HG02678 (cell line): ENCODE measurements at regions not wholly inside any gene's neighbourhood (a gene's known extent, or its start where the extent isn't known, plus 50 kb on each side); places are given as distances from the start of the nearest gene placed in this dataset.
"Not testable (repeated sequence)": the region's sequence is repeated elsewhere in the genome, so short reads cannot be mapped to it uniquely, and the experiment has no call there.

Source experiments
- ATAC-seq: cut with Tn5 transposase; IDR thresholded peaks from one replicate; pipeline ENCODE4 v1.9.1; 2021; ENCODE audit warnings: mild to moderate bottlenecking, moderate library complexity; ENCODE audit not compliant: unreplicated experiment

DNA sequence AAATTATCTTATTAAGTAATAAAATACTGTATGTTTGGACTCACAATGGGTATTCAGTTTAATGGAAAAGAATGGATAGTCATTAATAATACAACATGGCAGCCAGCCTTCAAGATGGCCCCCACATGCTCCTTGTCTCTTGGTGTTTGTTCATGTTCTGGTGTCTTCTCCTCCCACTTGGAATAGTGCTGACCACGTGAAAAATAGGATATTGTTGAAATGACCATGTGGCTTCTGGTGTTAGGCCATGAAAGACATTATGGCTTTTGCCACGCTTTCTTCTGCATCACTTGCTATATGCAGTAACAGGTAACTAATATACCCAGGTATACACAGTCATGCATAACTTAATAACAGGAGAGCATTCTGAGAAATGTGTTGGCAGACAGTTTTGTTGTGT, 341.0 kb downstream of the KCNJ2 start:
- ATAC-seq, result no peak

DNA sequence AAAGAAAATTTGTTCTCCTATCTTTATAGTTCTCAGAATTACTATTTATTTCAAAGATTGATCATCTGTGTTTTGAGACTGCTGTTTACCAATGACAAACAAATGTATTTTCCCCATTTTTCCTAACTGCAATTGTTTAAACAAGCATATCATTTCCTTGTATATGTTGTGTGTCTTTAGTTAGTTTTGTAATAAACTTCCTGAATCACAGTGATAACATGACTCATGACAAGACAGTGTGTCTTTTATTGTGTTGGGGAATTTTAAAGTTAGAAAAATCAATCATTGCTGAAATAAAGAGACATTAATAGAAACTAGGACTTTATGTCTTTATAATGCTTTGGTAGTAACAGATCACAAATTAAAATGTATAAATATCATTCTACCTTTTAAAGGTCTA, 348.5 kb downstream of the KCNJ2 start:
- no peak for ATAC-seq

DNA sequence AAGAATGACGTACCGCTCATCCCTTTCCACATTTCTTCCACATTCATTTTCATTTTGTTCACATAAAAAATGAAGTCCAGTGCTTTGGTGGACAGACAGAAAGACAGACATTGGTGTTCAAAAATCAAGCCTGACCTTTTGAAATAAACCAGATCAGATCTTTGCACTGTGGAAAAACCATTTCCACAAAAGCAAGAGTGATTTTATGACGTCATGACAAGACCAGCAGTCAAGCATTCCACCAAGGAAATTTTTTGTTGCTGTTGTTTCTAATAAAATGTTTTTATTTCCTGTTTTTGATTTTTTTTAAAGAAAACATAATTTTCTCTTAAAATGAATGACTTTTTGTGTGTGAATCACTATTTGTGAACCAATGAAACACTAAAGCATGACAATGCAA, 350.0 kb downstream of the KCNJ2 start:
- no peak for ATAC-seq

DNA sequence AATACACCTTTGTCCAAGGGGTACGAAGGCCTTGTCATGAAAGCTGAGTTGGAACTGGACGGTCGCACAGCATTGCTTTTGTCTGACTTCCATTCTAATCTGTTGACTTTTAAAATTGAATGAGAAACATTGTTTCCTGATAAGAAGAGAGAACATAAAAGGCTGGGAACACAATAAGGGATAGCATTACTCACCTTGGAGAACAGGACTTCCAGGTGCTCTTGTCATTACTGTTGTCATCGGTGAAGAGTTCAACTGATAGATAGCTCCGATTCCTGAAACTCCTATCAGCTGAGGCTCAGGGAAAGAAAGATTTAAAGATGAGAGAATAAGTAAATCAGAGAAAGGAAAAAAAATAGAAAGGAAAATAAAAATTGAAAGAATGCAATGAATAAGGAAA, 351.1 kb downstream of the KCNJ2 start:
- no peak for ATAC-seq

DNA sequence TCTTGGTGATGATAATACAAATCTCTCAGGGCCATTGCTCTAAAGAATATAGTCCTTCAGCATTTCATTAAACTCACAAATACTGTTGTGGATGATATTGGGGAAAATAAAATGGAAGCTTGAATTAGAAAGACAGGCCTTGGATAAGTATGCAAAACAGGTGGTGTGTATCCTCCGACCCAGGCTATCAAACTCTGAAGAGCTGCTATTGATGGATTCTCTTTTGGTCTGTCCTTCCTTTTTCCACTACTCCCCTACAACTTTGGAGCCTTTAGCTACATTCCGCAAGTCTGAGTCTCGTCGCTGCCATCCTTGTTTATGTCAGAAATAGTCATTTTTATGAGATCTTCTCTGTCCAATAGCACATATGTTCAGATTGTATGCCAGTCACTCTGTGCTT, 351.6 kb downstream of the KCNJ2 start:
- no peak for ATAC-seq

DNA sequence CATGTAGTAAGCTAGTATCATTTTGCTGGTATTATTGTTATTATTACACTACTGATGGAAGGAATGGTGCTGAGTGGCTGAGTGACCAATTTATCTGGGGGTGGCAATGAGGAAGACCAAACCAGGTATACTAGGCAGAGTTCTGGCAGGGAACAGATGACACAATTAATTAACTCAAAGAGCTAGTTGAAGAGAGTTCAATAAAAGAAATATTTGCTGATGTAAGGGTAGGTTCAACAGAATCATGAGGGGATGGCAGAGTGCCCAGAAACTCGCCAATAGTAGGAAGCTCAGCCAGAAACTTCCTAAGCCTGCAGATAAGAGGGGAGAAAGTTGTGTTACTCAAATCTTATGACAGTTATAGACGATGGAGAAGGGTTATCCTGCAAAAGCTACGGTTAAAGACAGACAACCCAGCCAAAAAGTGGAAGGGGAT, 352.5 kb downstream of the KCNJ2 start:
- no peak for ATAC-seq

DNA sequence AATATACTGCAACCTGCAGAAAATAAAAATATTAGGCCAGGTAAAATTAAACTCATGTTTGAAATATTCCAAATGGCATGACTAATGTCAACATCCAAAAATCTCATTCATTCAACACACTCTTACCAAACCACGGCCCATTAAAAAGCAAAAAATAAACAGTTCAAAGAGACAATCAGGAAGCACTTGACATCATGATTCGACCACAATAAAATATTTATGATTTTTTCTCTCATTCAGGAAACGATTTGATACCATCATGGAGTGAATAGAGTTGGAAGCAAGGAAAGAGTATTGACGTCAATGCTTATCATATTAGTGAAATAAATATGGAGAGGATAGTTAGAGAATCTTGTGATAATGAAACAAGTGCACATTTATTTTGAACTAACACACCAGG, 354.1 kb downstream of the KCNJ2 start:
- no peak for ATAC-seq

DNA sequence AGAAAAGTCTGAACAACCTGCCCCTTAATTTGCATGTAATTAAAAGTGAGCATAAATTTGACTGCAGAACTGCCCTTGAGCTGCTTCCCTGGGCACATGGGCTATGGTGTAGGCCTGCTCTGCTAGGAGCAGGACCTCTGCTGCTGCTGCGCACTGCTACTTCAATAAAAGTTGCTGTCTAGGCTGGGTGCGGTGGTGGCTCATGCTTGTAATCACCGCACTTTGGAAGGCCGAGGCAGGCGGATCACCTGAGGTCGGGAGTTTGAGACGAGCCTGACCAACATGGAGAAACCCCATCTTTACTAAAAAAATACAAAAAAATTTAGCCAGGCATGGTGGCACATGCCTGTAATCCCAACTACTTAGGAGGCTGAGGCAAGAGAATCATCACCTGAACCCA, 355.7 kb downstream of the KCNJ2 start:
- not testable (repeated sequence) for ATAC-seq

DNA sequence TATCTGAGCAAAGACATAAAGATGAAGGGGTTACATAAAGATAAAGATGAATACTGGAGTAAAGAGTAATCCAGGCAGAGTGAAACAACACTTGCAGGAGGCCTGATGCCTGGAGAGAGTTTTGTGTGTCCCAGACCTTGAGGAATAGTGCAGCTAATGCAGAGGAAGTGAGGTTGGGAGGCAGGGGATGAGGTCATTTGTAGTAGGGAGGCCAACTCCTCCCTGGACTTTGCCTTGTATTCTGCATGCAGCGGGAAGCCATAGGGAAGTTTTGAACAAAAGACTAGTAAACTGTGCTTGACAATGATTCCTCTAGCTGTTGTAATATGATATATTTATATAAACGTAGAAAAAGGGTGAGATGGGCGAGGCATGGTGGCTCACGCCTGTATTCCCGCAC, 356.6 kb downstream of the KCNJ2 start:
- ATAC-seq, result no peak

DNA sequence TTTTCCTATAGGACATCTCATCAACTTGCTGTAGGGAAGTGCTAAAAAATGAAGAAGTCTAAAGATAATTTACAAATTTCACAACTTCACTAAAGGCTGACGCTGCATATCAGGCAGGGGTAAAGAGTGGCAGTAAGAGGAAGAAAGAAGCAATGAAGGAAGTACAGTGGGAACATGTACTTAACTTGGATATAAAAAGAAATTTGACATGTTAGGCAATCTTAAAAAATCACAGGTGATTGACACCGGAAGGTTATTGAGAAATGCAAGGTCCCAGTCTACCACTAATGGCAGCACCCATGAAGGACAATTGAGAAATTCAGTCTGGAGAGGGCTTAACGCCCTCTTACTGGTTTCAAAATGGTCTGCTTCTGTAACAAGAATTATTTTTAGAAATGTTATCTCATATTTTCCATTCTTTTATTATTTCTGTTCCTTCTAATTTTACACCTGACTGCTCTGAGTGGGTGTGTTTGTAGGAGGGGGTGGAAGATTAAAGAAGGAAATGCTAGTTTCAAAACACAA, 358.1 kb downstream of the KCNJ2 start:
- ATAC-seq, result no peak

DNA sequence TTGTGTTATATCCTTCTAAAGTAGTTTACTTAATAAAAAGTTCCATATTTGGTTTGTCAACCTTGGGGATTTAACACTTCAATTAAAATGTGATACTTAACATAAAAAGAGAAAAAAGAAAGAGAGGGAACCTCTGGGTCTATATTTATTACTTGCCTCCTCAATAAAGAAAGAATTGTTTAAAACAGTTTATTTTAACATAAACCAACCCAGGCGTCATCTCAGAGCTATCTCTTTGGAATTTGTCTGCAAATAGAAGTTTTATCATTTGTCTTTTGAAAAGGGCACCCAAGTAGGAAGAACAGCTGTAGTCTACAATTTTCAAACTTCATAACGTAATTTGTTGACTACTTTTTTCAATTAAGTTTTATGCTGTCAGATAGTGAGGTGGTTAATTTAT, 364.1 kb downstream of the KCNJ2 start:
- ATAC-seq, result no peak

DNA sequence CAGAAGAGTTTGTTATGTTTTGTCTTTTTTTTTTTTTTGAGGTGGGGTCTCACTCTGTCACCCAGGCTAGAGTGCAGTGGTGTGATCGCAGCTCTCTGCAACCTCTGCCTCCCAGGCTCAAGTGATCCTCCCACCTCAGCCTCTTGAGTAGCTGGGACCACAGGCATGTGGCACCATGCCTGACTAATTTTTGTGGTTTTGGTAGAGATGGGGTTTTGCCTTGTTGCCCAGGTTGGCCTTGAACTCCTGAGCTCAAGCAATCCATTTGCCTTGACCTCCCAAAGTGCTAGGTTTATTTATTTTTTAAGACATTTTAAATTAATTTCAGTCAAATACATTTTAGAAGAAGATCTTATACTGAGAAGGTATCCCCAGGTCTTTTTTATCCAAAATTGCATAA, 366.7 kb downstream of the KCNJ2 start:
- no peak for ATAC-seq

DNA sequence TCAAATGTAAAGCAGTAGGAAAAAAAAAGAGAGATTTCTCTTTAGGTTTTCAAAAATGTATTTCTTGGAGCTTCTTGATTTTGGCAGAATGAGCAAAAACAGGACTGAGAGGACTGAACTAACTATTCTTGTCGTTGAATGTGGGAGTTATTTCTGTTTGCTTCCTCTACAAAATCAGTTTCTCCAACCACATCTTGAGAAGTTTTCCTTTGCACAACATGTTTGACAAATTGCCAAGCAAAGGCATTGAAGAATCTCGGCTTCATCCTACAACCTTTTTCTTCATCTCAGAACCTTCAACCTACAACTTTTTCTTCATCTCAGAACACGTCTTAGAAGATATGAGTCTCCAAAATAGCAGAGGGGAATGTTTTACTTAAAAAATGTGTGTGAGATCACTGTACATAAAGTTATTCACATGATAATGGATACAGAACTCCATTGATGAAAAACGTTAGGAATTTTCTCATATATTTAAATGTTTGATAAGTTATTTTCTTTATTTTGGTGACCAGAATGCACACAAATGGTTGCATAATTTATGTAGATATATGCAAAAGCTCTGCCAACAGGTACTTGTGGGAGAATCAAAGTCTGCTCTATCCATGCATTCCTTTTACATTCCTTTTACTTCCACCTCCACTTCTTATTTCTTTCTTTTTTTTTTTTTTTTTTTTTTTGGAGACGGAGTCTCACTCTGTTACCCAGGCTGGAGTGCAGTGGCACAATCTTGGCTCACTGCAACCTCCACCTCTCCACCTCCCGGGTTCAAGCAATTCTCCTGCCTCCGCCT, 370.0 kb downstream of the KCNJ2 start:
- ATAC-seq, result no peak

DNA sequence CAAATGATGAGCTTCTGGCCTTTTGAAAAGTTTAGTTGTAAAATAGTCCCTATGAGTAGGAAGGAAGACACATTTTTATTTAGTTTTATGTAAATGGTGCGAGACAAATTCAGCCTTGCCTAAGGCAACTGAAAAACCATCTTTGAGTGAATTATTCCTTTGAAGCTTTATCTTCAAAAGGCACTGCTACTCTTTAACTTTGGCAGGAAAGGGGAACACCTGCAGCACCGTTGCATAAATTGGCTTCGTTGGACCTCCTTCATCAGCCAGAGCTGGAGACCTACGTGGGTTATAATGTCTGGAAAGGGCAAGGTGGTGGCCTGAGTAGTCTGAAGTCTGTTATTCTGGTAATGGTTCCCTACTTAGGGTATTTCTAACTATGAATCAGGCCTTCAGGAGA, 373.5 kb downstream of the KCNJ2 start:
- ATAC-seq, result no peak

DNA sequence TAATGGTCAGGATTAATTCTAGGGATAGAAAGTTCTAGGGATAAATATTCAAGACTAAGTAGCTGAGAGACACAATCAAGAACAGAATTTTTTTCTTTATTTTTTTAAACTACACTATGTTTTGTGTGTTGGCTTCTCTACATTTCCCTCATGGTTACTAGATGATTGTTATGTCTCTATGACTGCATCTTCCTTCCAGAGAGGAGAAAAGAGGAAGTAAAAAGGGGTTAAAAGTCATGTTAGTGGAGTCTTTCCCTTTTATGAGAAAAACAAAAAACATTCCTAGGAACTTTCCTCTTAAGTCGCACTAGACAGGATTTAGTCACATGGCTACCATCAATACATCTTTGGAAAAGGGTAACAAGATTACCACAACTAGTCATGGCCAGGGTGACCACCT, 375.0 kb downstream of the KCNJ2 start:
- no peak for ATAC-seq

DNA sequence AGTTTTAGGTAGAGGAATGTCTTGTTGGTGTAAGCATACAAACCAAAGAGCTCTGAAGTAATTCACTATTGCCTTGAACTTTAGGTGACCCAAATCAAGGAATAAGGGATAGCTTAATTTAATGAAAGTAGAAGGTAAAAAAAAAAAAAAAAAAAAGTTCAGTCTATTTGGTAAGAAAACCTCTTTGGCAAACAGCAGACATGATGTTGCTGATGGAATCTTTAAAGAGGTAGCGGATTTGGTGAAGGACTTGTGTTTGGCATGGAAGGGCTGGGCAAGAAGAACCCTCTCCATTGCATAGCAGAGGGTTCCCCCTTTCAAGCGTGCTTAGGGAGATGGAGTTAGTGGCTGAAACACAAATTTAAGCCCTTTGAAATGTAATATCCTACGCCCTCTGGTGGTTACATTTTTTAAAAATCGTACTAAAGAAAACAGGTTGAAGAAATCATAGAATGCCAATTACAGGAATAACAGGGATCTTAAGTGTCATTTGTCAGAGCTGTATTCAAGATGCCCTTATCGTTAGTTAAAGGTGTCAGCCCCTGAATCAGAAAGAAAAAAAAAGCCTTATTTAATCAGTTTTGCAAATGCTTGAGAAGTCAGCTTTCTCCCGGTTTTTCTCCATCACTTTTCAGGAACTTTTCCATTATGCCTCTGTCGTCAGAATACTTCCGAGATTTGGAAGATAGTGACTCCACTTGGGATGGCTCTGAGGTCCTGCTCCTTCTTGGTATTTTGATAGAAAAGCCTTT, 383.1 kb downstream of the KCNJ2 start:
- no peak for ATAC-seq

DNA sequence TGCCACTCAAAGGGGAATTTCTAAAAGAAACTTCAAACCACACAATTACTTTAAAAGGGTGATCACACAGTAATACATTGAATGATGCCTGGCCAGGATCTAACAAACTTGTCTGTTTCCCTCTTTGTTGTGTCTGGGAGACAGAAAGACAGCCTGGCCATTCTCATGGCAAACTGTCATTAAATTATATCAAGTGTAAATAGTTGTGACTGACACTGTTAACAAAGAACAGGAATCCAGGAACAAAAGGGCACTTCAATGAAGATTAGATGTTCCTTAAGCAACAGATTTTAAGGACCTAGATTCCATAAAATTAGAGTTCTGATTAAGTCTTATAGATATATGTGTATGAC, 383.6 kb downstream of the KCNJ2 start:
- no peak for ATAC-seq

DNA sequence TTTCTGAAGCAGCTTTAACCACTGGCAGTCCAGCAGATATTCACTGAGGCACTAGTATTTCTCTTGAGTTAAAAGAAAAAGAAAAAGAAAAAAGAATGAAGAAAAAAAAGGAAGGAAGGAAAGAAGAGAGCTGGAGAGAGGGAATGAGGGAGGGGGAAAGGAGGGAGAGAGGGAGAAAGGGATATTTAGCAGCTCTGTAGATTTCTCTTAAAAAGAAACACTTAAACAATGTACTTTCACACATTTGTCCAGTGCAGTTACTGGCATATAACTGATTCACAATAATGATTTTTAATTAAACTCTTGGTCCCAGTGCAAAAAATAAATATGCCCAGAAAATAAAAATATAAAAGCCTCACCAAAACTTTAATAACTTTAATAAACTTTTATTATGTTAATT, 386.4 kb downstream of the KCNJ2 start:
- ATAC-seq, result no peak

DNA sequence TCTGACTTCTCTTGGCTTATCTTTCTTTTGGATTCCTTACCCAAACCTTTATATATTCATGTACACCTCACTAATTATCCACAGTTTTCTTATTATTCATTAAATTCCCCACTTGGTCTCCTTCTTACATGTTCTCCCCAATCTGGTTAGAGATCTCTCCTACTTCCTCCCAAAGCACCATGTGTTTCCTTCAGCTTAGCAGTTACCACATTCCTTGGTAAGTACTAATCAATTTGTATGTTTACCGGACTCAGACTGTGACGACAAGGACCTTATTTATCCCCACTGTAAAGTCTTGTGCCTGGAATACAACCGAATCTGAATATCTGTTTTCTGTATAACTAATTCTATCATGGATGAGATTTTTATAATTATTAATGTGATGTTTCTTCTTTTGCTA, 389.5 kb downstream of the KCNJ2 start:
- no peak for ATAC-seq

DNA sequence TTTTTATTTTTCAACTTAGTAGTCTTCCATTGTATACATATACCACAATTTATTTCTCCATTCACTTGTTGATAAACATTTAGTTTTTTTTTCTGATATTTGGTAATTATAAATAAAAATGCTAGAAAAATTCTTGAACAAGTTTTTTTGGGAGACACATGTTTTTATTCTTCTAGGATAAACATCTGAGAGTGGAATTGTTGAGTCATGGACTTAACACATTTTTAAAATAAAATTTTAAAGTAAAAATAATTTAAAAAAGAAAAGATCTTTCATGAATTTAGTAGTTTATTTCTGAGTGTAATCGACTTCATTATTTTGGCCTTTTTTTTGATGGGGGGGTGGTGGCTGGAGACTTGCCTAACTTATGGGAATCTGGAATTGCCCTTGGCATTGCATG, 391.1 kb downstream of the KCNJ2 start:
- ATAC-seq, result no peak

DNA sequence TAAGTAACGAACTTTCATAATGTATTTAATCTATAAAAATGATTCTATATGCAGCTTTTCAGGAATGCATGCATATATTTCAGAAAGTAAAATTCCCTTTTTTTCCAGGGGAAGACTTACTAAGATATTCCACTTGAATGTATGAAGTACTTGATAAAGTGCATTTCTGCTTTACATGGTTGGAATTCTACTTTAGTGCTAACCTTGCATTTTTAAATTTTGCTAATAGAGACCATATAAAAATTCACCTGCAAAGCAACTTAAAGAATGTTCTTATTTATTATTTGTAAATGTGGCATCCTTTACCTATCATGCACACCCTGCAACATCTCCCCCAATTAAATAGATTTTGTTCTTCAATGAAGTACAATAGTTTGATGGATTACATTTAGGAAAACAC, 392.8 kb downstream of the KCNJ2 start:
- no peak for ATAC-seq

DNA sequence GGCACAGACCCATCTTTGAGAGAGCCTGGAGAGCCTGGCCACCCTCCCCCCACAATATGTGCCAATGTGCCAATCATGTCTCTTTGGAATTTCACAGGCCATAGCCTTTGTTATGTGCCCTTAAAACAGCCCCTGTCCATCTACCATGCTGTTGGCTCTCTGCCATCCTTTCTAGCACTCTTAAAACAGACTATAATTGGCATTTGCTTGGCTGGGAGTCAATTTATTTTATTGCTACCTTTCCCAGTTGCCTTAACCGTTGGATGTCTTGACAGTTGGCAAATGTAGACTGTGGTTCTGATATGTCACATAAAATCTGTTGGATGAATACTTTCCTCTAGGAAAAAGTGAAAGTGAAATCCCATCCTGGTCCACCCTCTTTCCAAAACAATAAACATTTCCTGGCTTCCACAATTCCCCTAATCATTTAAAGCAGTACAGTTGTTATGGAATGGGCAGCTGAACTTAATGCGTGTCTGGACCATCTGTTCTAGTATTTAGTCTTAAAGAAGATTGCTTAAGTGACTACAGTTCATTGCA, 394.0 kb downstream of the KCNJ2 start:
- ATAC-seq, result no peak
